ENCODE measurements at regions not wholly inside any gene's neighbourhood (a gene's known extent, or its start where the extent isn't known, plus 50 kb on each side); places are given as distances from the start of the nearest gene placed in this dataset.

GRCh38 chr6:130776287-130776925, 50.8 kb upstream of the SMLR1 start:
- TF ChIP-seq POLR2A (IDR thresholded peaks at IDR 0.05; ENCODE audit: low read depth, low read length) (no peak), FOS (IDR thresholded peaks at IDR 0.05; ENCODE audit: borderline replicate concordance, insufficient read depth, low read length) (no peak), EZH2 (IDR thresholded peaks at IDR 0.05; ENCODE audit: borderline replicate concordance, low read depth, low read length, severe bottlenecking) (no peak), POLR2AphosphoS5 (IDR thresholded peaks at IDR 0.05; ENCODE audit: insufficient read depth, low read depth, low read length) (no peak)
- TF ChIP-seq, protein P1, sequence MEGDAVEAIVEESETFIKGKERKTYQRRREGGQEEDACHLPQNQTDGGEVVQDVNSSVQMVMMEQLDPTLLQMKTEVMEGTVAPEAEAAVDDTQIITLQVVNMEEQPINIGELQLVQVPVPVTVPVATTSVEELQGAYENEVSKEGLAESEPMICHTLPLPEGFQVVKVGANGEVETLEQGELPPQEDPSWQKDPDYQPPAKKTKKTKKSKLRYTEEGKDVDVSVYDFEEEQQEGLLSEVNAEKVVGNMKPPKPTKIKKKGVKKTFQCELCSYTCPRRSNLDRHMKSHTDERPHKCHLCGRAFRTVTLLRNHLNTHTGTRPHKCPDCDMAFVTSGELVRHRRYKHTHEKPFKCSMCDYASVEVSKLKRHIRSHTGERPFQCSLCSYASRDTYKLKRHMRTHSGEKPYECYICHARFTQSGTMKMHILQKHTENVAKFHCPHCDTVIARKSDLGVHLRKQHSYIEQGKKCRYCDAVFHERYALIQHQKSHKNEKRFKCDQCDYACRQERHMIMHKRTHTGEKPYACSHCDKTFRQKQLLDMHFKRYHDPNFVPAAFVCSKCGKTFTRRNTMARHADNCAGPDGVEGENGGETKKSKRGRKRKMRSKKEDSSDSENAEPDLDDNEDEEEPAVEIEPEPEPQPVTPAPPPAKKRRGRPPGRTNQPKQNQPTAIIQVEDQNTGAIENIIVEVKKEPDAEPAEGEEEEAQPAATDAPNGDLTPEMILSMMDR (IDR thresholded peaks at IDR 0.05; ENCODE audit: extremely low read depth in 1 of 2, insufficient read depth in 1 of 2, low read depth in 1 of 2, low read length in 2 of 2): no peak
- TF ChIP-seq, protein P2, sequence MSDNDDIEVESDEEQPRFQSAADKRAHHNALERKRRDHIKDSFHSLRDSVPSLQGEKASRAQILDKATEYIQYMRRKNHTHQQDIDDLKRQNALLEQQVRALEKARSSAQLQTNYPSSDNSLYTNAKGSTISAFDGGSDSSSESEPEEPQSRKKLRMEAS (IDR thresholded peaks at IDR 0.05; ENCODE audit: insufficient read depth, insufficient read length): no peak

All from endothelial cell of umbilical vein (primary cell).